ENCODE measurements at regions not wholly inside any gene's neighbourhood (a gene's known extent, or its start where the extent isn't known, plus 50 kb on each side); places are given as distances from the start of the nearest gene placed in this dataset.

GRCh38 chr13:44106266-44107152, 226.8 kb downstream of the LACC1 start:
- Histone ChIP-seq H3K27ac (ENCODE audit: low read depth in 2 of 2, low read length in 2 of 2) (peak overlapping the region; percentile 43 to 71), H3K9ac (ENCODE audit: low read length in 3 of 3) (no peak overlapping the region), H3K9me3 (ENCODE audit: control insufficient read depth in 2 of 3, insufficient read depth in 1 of 3, low read length in 3 of 3) (no peaks in the 10 kb centered on the region), H3K4me1 (ENCODE audit: control insufficient read depth in 2 of 3, insufficient read depth in 2 of 3, low read depth in 1 of 3, low read length in 3 of 3) (peaks cover 0 to 44% (median 22%) of the 10 kb centered on the region in 3 donors), H3K27me3 (ENCODE audit: control insufficient read depth, insufficient read depth, low read length) (no peaks in the 10 kb centered on the region), H3K36me3 (ENCODE audit: control insufficient read depth in 2 of 3, insufficient read depth in 3 of 3, low read length in 3 of 3) (no peaks in the 10 kb centered on the region), H3K4me3 (ENCODE audit: low read length in 3 of 3) (no peak overlapping the region)
- FAIRE-seq = no peak
- no peak for DNase-seq
- TF ChIP-seq, protein P1, sequence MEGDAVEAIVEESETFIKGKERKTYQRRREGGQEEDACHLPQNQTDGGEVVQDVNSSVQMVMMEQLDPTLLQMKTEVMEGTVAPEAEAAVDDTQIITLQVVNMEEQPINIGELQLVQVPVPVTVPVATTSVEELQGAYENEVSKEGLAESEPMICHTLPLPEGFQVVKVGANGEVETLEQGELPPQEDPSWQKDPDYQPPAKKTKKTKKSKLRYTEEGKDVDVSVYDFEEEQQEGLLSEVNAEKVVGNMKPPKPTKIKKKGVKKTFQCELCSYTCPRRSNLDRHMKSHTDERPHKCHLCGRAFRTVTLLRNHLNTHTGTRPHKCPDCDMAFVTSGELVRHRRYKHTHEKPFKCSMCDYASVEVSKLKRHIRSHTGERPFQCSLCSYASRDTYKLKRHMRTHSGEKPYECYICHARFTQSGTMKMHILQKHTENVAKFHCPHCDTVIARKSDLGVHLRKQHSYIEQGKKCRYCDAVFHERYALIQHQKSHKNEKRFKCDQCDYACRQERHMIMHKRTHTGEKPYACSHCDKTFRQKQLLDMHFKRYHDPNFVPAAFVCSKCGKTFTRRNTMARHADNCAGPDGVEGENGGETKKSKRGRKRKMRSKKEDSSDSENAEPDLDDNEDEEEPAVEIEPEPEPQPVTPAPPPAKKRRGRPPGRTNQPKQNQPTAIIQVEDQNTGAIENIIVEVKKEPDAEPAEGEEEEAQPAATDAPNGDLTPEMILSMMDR (IDR thresholded peaks at IDR 0.05; ENCODE audit: borderline replicate concordance, extremely low read depth, insufficient read depth) = no peak
- intact Hi-C loops (cut with DNase I) = no loop called here

- DNase-seq (no peak), FAIRE-seq (no peak)
- no peak overlapping the region for H3K4me3 ChIP-seq (ENCODE audit: low read length in 3 of 3)
- TF ChIP-seq, protein P1 (IDR thresholded peaks at IDR 0.05; ENCODE audit: borderline replicate concordance, extremely low read depth, insufficient read depth) = no peak
- intact Hi-C loops (cut with DNase I) = no loop called here
- peaks cover 0 to 44% (median 21%) of the 10 kb centered on the region in 3 donors for H3K4me1 ChIP-seq (ENCODE audit: control insufficient read depth in 2 of 3, insufficient read depth in 2 of 3, low read depth in 1 of 3, low read length in 3 of 3)
- no peaks in the 10 kb centered on the region for H3K36me3 ChIP-seq (ENCODE audit: control insufficient read depth in 2 of 3, insufficient read depth in 3 of 3, low read length in 3 of 3)
- H3K9me3 ChIP-seq (ENCODE audit: control insufficient read depth in 2 of 3, insufficient read depth in 1 of 3, low read length in 3 of 3) = no peaks in the 10 kb centered on the region
- no peaks in the 10 kb centered on the region for H3K27me3 ChIP-seq (ENCODE audit: control insufficient read depth, insufficient read depth, low read length)
- H3K9ac ChIP-seq (ENCODE audit: low read length in 3 of 3) = no peak overlapping the region
- H3K27ac ChIP-seq (ENCODE audit: low read depth in 2 of 2, low read length in 2 of 2) = peak overlapping the region; percentile 55 to 71
Observed at GRCh38 chr13:44107357-44108121, 227.8 kb downstream of the LACC1 start.

GRCh38 chr13:44108331-44108858, 228.7 kb downstream of the LACC1 start:
- H3K9ac ChIP-seq (ENCODE audit: low read length in 3 of 3) = no peak overlapping the region
- H3K27ac ChIP-seq (ENCODE audit: low read depth in 2 of 2, low read length in 2 of 2) = peak overlapping the region; percentile 27 to 43
- FAIRE-seq = no peak

More at GRCh38 chr13:44108331-44108858, 228.7 kb downstream of the LACC1 start:
- Histone ChIP-seq H3K4me1 (ENCODE audit: control insufficient read depth in 2 of 3, insufficient read depth in 2 of 3, low read depth in 1 of 3, low read length in 3 of 3) (peaks cover 0 to 44% (median 20%) of the 10 kb centered on the region in 3 donors), H3K9me3 (ENCODE audit: control insufficient read depth in 2 of 3, insufficient read depth in 1 of 3, low read length in 3 of 3) (no peaks in the 10 kb centered on the region), H3K36me3 (ENCODE audit: control insufficient read depth in 2 of 3, insufficient read depth in 3 of 3, low read length in 3 of 3) (no peaks in the 10 kb centered on the region), H3K4me3 (ENCODE audit: low read length in 3 of 3) (no peak overlapping the region), H3K27me3 (ENCODE audit: control insufficient read depth, insufficient read depth, low read length) (no peaks in the 10 kb centered on the region)
- intact Hi-C loops (cut with DNase I) = no loop called here
- TF ChIP-seq, protein P1 (IDR thresholded peaks at IDR 0.05; ENCODE audit: borderline replicate concordance, extremely low read depth, insufficient read depth) = no peak
- DNase-seq = peak in 1 of 5 donors; percentile 74

Measured in kidney (tissue), 13 donors.